GM23338 (cell line): ENCODE measurements at regions not wholly inside any gene's neighbourhood (a gene's known extent, or its start where the extent isn't known, plus 50 kb on each side); places are given as distances from the start of the nearest gene placed in this dataset.
A peak's percentile ranks its signal among the peaks of the same experiment; 100 is the strongest.

ENCODE experiments used
- EZH2 ChIP-seq: fragments of 200-600 bp; sonication (generic); IDR thresholded peaks from one replicate; pipeline ENCODE4 v1.8.0; 2017; ENCODE audit warnings: antibody characterized with exemption, mild to moderate bottlenecking, low read depth; ENCODE audit not compliant: unreplicated experiment
- EZH2phosphoT487 ChIP-seq: fragments of 200-600 bp; sonication (generic); IDR thresholded peaks from one replicate; pipeline ENCODE4 v1.8.1; 2018; ENCODE audit warnings: antibody characterized with exemption; ENCODE audit not compliant: unreplicated experiment
- POLR2AphosphoS5 ChIP-seq: IDR thresholded peaks from 2 replicates; pipeline ENCODE4 v1.6.1; 2016; ENCODE audit warnings: antibody characterized with exemption, low read depth
- TF ChIP-seq, protein P1 (sequence below), 2 experiments: fragments of 200-600 bp in 1 of 2; sonication (generic) in 1 of 2; conservative IDR thresholded peaks; 2 replicates each; pipeline versions ENCODE4 v1.5.1 to v1.6.1; 2016 to 2017; ENCODE audit warnings: antibody characterized with exemption in 2 of 2, low read depth in 2 of 2, mild to moderate bottlenecking in 2 of 2, moderate library complexity in 1 of 2

GRCh38 chr15:47184003-47184907 is 533.0 kb upstream of the SEMA6D start:
- TF ChIP-seq, protein P1, sequence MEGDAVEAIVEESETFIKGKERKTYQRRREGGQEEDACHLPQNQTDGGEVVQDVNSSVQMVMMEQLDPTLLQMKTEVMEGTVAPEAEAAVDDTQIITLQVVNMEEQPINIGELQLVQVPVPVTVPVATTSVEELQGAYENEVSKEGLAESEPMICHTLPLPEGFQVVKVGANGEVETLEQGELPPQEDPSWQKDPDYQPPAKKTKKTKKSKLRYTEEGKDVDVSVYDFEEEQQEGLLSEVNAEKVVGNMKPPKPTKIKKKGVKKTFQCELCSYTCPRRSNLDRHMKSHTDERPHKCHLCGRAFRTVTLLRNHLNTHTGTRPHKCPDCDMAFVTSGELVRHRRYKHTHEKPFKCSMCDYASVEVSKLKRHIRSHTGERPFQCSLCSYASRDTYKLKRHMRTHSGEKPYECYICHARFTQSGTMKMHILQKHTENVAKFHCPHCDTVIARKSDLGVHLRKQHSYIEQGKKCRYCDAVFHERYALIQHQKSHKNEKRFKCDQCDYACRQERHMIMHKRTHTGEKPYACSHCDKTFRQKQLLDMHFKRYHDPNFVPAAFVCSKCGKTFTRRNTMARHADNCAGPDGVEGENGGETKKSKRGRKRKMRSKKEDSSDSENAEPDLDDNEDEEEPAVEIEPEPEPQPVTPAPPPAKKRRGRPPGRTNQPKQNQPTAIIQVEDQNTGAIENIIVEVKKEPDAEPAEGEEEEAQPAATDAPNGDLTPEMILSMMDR (conservative IDR thresholded peaks at IDR 0.05; ENCODE audit: low read depth in 2 of 2), result no peak
- TF ChIP-seq EZH2phosphoT487 (no peak), POLR2AphosphoS5 (no peak), EZH2 (peak; percentile 49)
